HG02852 (cell line): ENCODE measurements at regions not wholly inside any gene's neighbourhood (a gene's known extent, or its start where the extent isn't known, plus 50 kb on each side); places are given as distances from the start of the nearest gene placed in this dataset.

ENCODE experiments used
- ATAC-seq: cut with Tn5 transposase; IDR thresholded peaks from one replicate; pipeline ENCODE4 v1.9.1; 2021; ENCODE audit warnings: mild to moderate bottlenecking, moderate library complexity; ENCODE audit not compliant: unreplicated experiment

- no peak for ATAC-seq
Observed at GRCh38 chr21:27221077-27221476, 254.2 kb upstream of the ADAMTS5 start.

GRCh38 chr21:27220416-27220815 is 253.5 kb upstream of the ADAMTS5 start:
- no peak for ATAC-seq

- ATAC-seq = no peak
Observed at GRCh38 chr21:27219068-27219467, 252.2 kb upstream of the ADAMTS5 start.

GRCh38 chr21:27213303-27213702 is 246.4 kb upstream of the ADAMTS5 start:
- no peak for ATAC-seq

GRCh38 chr21:27212441-27212840 is 245.6 kb upstream of the ADAMTS5 start:
- ATAC-seq = no peak

- ATAC-seq = no peak
Observed at GRCh38 chr21:27209546-27209945, 242.7 kb upstream of the ADAMTS5 start.

GRCh38 chr21:27206368-27206982 is 239.6 kb upstream of the ADAMTS5 start:
- ATAC-seq = no peak

- no peak for ATAC-seq
Observed at GRCh38 chr21:27202301-27202700, 235.4 kb upstream of the ADAMTS5 start.

- no peak for ATAC-seq
Observed at GRCh38 chr21:27201197-27201596, 234.3 kb upstream of the ADAMTS5 start.

GRCh38 chr21:27196651-27197050 is 229.8 kb upstream of the ADAMTS5 start:
- no peak for ATAC-seq

- ATAC-seq = no peak
Observed at GRCh38 chr21:27192281-27192949, 225.5 kb upstream of the ADAMTS5 start.

- ATAC-seq = no peak
Observed at GRCh38 chr21:27190601-27191000, 223.7 kb upstream of the ADAMTS5 start.

- ATAC-seq = no peak
Observed at GRCh38 chr21:27189870-27190269, 223.0 kb upstream of the ADAMTS5 start.

GRCh38 chr21:27173053-27173452 is 206.2 kb upstream of the ADAMTS5 start:
- no peak for ATAC-seq

- ATAC-seq = no peak
Observed at GRCh38 chr21:27171707-27172106, 204.8 kb upstream of the ADAMTS5 start.

- ATAC-seq = no peak
Observed at GRCh38 chr21:27168084-27168483, 201.2 kb upstream of the ADAMTS5 start.

GRCh38 chr21:27164208-27165177 is 197.6 kb upstream of the ADAMTS5 start:
- ATAC-seq = no peak

GRCh38 chr21:27158967-27159366 is 192.1 kb upstream of the ADAMTS5 start:
- no peak for ATAC-seq

- ATAC-seq = no peak
Observed at GRCh38 chr21:27157097-27157496, 190.2 kb upstream of the ADAMTS5 start.

GRCh38 chr21:27156666-27157065 is 189.8 kb upstream of the ADAMTS5 start:
- no peak for ATAC-seq

- no peak for ATAC-seq
Observed at GRCh38 chr21:27155130-27155500, 188.2 kb upstream of the ADAMTS5 start.
